Hepatocyte (in vitro differentiated cells): ENCODE measurements at regions not wholly inside any gene's neighbourhood (a gene's known extent, or its start where the extent isn't known, plus 50 kb on each side); places are given as distances from the start of the nearest gene placed in this dataset.

Experiments
- CTCF ChIP-seq: fragments of 200-600 bp; sonication (generic); IDR thresholded peaks from 2 replicates; pipeline ENCODE4 v1.5.1; 2016; ENCODE audit warnings: antibody characterized with exemption, mild to moderate bottlenecking; ENCODE audit not compliant: poor library complexity
- EZH2 ChIP-seq: fragments of 200-600 bp; sonication (generic); IDR thresholded peaks from 2 replicates; pipeline ENCODE4 v1.6.1; 2016; ENCODE audit warnings: antibody characterized with exemption, mild to moderate bottlenecking, borderline replicate concordance
- EZH2phosphoT487 ChIP-seq: fragments of 200-600 bp; sonication (generic); IDR thresholded peaks from one replicate; pipeline ENCODE4 v1.6.1; 2018; ENCODE audit warnings: antibody characterized with exemption, mild to moderate bottlenecking, low read depth, moderate library complexity; ENCODE audit not compliant: unreplicated experiment, severe bottlenecking

- TF ChIP-seq EZH2 (no peak), EZH2phosphoT487 (no peak), CTCF (no peak)
Measured at GRCh38 chr2:12824351-12824777, 107.6 kb downstream of the TRIB2 start.
